Spleen (tissue), 11 donors: ENCODE measurements at regions not wholly inside any gene's neighbourhood (a gene's known extent, or its start where the extent isn't known, plus 50 kb on each side); places are given as distances from the start of the nearest gene placed in this dataset.

Source experiments
- DNase-seq: peaks from one replicate; pipeline ENCODE4 v3.0.0-alpha.2; 2020
- H3K27ac ChIP-seq, 8 donors: fragments of 200-600 bp; sonication (generic) in 7 of 8; 1 replicate in 4 of 8; 2 replicates in 4 of 8; pipeline versions ENCODE4 v1.5.0 to v1.8.0; 2016 to 2021; ENCODE audit warnings: inconsistent platforms in 4 of 8, mild to moderate bottlenecking in 4 of 8, moderate library complexity in 1 of 8
- H3K27me3 ChIP-seq, 7 donors: fragments of 200-600 bp; sonication (generic) in 6 of 7; replicated peaks in 1 of 7; 1 replicate in 4 of 7; 2 replicates in 3 of 7; pipeline versions ENCODE4 v1.5.0 to v1.8.0; 2016 to 2021; ENCODE audit warnings: inconsistent platforms in 3 of 7, mild to moderate bottlenecking in 1 of 7
- H3K36me3 ChIP-seq, 6 donors: fragments of 200-600 bp; sonication (generic) in 5 of 6; 1 replicate in 4 of 6; 2 replicates in 2 of 6; pipeline versions ENCODE4 v1.5.0 to v1.8.0; 2016 to 2021; ENCODE audit warnings: inconsistent platforms in 2 of 6
- H3K4me1 ChIP-seq, 6 donors: fragments of 200-600 bp; sonication (generic) in 5 of 6; 1 replicate in 3 of 6; 2 replicates in 3 of 6; pipeline versions ENCODE4 v1.5.0 to v1.8.0; 2016 to 2021; ENCODE audit warnings: inconsistent platforms in 3 of 6
- H3K4me3 ChIP-seq, 8 donors: fragments of 200-600 bp; sonication (generic) in 7 of 8; 1 replicate in 4 of 8; 2 replicates in 4 of 8; pipeline versions ENCODE4 v1.5.0 to v1.8.0; 2016 to 2021; ENCODE audit warnings: inconsistent platforms in 4 of 8, mild to moderate bottlenecking in 4 of 8, moderate library complexity in 2 of 8
- H3K9me3 ChIP-seq, 8 donors: fragments of 200-600 bp; sonication (generic) in 7 of 8; 1 replicate in 4 of 8; 2 replicates in 4 of 8; pipeline versions ENCODE4 v1.5.0 to v1.8.0; 2016 to 2021; ENCODE audit warnings: inconsistent platforms in 4 of 8
- POLR2A ChIP-seq, 3 donors: fragments of 450-650 bp; IDR thresholded peaks; one replicate each; pipeline ENCODE4 v1.5.1; 2017; ENCODE audit warnings: antibody characterized with exemption in 3 of 3, mild to moderate bottlenecking in 1 of 3
- POLR2AphosphoS5 ChIP-seq, 3 donors: sonication (generic); formaldehyde crosslinking; IDR thresholded peaks; one replicate each; pipeline ENCODE4 v1.5.1; 2017; ENCODE audit warnings: antibody characterized with exemption in 3 of 3
- WGBS, 5 donors: extraction: QIAGEN DNeasy Blood & Tissue Kit in 3 of 5; methylation state at CpG; one replicate each; pipeline versions ENCODE4 v1.1.5 to v1.1.7; 2013 to 2018; 5-methylcytosine and 5-hydroxymethylcytosine counted together
- intact Hi-C: fragments of 100-400 bp; cut with DNase I; formaldehyde crosslinking; loops from one replicate; pipeline ENCODE4 v1.15.0; 2023; ENCODE audit warnings: low total_unique reads
- TF ChIP-seq, protein P1 (sequence below), 11 experiments: fragments of 200-600 bp in 7 of 11; fragments of 450-650 bp in 4 of 11; sonication (generic) in 4 of 11; IDR thresholded peaks in 8 of 11; conservative IDR thresholded peaks in 3 of 11; 1 replicate in 7 of 11; 2 replicates in 4 of 11; pipeline versions ENCODE4 v1.4.0 to v1.8.0; 2016 to 2021; ENCODE audit warnings: antibody characterized with exemption in 11 of 11, inconsistent platforms in 4 of 11, mild to moderate bottlenecking in 1 of 11
- donor health status: healthy with polysubstance abuse.
- donor health status: DM: no; HTN: no; CAD: no; lungs with moderate emphysema.
- donor health status: DM: no; HTN: no; CAD: no.
- donor health status: Bipolar disorder and iron deficiency.
- donor health status: healthy.
- donor health status: DM: no; HTN: no; CAD: no.
- donor health status: DM: yes; HTN: yes; CAD: no.

DNA sequence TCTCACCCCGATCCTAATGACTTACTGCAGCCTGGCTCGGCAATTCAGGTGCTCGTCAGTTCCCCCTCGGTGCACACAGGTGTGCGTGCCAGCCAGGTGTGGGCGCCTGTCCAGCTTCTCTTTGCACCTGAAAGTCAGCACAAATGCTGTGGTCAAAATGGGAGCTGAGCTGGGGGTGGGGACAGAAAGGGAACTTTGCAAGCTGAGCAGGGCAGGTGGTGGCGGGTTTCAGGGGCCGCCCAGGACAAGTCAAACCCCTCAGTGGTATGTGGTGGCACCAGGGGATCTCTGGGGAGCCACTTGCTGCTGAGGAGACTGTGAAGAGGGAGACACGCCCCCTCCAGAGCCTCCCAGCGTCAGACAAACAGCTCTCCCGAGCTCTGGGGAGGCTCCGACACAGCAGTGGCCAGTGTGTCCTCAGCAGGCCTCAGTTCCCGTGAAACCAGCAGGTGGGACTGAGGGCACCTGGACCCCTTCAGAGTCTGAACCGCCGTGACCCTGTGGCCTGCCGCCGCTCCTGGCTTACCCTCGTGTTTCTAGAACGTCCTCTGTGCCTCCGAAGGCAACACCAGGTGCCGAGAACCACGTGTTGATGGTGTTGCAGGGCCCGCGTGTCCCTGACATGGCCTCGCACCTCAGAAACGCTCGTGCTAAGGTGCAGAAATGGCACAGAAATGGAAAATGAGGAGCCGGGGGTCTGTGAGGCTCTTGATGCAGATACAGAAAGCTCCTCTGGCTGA lies 233.5 kb upstream of the TNRC6C start:
- DNase-seq, result no peak
- Histone ChIP-seq H3K4me3 (no peak overlapping the region), H3K9me3 (no peaks in the 10 kb centered on the region), H3K4me1 (no peaks in the 10 kb centered on the region), H3K27ac (no peak overlapping the region), H3K36me3 (no peaks in the 10 kb centered on the region), H3K27me3 (peaks cover 0 to 35% (median 0%) of the 10 kb centered on the region in 7 donors)
- WGBS, 5 donors, result 77 to 85% (median 81%) methylated on average over 22 to 28 of the region's 28 CpGs
- TF ChIP-seq POLR2AphosphoS5 (IDR thresholded peaks at IDR 0.05), result peak in 1 of 3 donors; percentile 24
- TF ChIP-seq POLR2A (IDR thresholded peaks at IDR 0.05), result no peak
- intact Hi-C loops, result no loop called here

DNA sequence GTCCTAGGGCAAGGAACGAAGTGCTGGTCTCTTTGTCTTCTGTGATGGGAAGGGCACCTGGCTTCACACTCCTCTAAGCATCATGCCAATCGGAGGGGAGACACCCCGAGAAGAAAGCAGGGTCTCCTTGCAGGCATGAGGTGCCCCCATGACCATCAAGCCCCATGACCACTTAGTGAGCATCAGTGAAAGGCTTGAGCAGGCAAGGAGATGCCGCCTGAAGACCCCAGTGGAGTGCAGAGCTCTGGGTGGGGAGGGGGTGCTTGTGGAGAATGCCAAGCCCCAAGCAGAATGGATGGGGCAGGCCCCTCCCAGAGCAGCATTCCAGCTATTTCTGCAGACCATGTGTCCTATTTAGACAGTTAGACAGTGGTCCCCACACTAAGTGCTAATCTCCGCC lies 232.7 kb upstream of the TNRC6C start:
- no peak overlapping the region for H3K4me3 ChIP-seq
- TF ChIP-seq, protein P1, sequence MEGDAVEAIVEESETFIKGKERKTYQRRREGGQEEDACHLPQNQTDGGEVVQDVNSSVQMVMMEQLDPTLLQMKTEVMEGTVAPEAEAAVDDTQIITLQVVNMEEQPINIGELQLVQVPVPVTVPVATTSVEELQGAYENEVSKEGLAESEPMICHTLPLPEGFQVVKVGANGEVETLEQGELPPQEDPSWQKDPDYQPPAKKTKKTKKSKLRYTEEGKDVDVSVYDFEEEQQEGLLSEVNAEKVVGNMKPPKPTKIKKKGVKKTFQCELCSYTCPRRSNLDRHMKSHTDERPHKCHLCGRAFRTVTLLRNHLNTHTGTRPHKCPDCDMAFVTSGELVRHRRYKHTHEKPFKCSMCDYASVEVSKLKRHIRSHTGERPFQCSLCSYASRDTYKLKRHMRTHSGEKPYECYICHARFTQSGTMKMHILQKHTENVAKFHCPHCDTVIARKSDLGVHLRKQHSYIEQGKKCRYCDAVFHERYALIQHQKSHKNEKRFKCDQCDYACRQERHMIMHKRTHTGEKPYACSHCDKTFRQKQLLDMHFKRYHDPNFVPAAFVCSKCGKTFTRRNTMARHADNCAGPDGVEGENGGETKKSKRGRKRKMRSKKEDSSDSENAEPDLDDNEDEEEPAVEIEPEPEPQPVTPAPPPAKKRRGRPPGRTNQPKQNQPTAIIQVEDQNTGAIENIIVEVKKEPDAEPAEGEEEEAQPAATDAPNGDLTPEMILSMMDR (IDR thresholded peaks at IDR 0.05 in 8 of 11, conservative IDR thresholded peaks at IDR 0.05 in 3 of 11), result no peak
- no peak for TF ChIP-seq POLR2AphosphoS5 (IDR thresholded peaks at IDR 0.05)
- no peak for TF ChIP-seq POLR2A (IDR thresholded peaks at IDR 0.05)
- 87 to 98% (median 94%) methylated on average over 4 to 5 of the region's 5 CpGs for WGBS, 5 donors
- no peaks in the 10 kb centered on the region for H3K36me3 ChIP-seq
- peaks cover 0 to 1% (median 0%) of the 10 kb centered on the region in 8 donors for H3K9me3 ChIP-seq
- no peaks in the 10 kb centered on the region for H3K4me1 ChIP-seq
- no peak overlapping the region for H3K27ac ChIP-seq
- no peak for DNase-seq
- intact Hi-C loops, result no loop called here
- peaks cover 0 to 32% (median 0%) of the 10 kb centered on the region in 7 donors for H3K27me3 ChIP-seq

DNA sequence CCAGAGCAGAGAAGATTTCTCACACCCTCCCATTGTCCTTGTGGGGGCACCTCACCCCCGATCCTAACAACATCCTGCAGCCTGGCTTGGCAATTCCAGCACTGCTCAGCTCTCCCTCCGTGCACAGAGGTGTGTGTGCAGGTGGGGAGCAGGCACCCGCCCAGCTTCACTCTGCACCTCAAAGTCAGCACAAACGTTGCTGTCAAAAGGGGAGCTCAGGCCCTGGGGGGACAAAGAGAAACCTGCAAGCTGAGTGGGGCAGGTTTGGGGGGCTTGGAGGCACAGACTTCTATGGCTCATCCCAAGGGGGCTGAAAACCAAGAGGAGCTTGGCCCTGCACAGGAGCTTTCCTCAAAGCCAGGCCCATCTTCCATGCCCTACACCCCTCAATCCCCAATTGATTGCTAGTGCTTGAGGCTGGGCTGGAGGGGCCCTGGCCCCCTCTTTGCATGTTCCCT lies 231.9 kb upstream of the TNRC6C start:
- 74 to 86% (median 80%) methylated on average over 4 of the region's 4 CpGs for WGBS, 5 donors
- no peaks in the 10 kb centered on the region for H3K4me1 ChIP-seq
- no peak for TF ChIP-seq POLR2AphosphoS5 (IDR thresholded peaks at IDR 0.05)
- TF ChIP-seq POLR2A (IDR thresholded peaks at IDR 0.05), result no peak
- TF ChIP-seq, protein P1 (IDR thresholded peaks at IDR 0.05 in 8 of 11, conservative IDR thresholded peaks at IDR 0.05 in 3 of 11), result no peak
- H3K27me3 ChIP-seq, result peaks cover 0 to 26% (median 0%) of the 10 kb centered on the region in 7 donors
- H3K27ac ChIP-seq, result no peak overlapping the region
- peaks cover 0 to 9% (median 0%) of the 10 kb centered on the region in 8 donors for H3K9me3 ChIP-seq
- no peaks in the 10 kb centered on the region for H3K36me3 ChIP-seq
- intact Hi-C loops, result no loop called here
- no peak overlapping the region for H3K4me3 ChIP-seq
- no peak for DNase-seq

DNA sequence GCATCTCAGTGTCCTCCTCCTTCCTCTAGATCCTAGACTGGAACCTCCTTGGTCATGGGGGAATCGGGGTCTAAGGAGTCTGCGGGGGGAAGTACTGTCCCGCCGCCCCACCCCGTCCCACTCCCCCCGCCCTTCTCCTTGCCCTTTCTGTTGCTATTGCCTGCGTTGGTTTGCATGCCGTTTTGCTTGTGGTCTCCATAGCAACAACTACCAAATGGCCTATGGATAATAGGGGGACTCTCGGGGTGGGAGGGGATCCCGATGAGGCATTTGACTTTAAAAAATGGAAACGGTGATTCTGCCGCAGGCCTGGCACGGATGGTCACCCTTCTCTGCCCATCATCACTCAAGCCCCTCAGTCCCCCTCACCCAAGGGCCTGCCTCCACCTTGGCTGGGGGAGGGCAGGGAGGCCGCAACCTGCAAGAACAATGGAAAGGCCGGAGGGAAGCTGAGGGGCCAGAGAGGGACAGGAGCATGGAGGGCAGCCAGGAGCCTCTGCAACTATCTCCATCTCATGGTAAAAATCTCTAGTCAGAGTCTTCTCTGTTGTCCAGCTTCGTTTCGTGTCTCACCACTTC lies 231.4 kb upstream of the TNRC6C start:
- intact Hi-C loops, result no loop called here

More for the DNA sequence above, 231.4 kb upstream of the TNRC6C start:
- no peaks in the 10 kb centered on the region for H3K4me1 ChIP-seq
- 77 to 85% (median 82%) methylated on average over 17 of the region's 17 CpGs for WGBS, 5 donors
- no peak for DNase-seq
- no peaks in the 10 kb centered on the region for H3K36me3 ChIP-seq
- peaks cover 0 to 26% (median 0%) of the 10 kb centered on the region in 7 donors for H3K27me3 ChIP-seq
- TF ChIP-seq, protein P1 (IDR thresholded peaks at IDR 0.05 in 8 of 11, conservative IDR thresholded peaks at IDR 0.05 in 3 of 11), result no peak
- TF ChIP-seq POLR2AphosphoS5 (IDR thresholded peaks at IDR 0.05) (no peak), POLR2A (IDR thresholded peaks at IDR 0.05) (no peak)
- no peak overlapping the region for H3K4me3 ChIP-seq
- peaks cover 0 to 14% (median 2%) of the 10 kb centered on the region in 8 donors for H3K9me3 ChIP-seq
- no peak overlapping the region for H3K27ac ChIP-seq
